Esophagus mucosa (tissue), 1 donor: ENCODE measurements at regions not wholly inside any gene's neighbourhood (a gene's known extent, or its start where the extent isn't known, plus 50 kb on each side); places are given as distances from the start of the nearest gene placed in this dataset.
"Not testable (repeated sequence)": the region's sequence is repeated elsewhere in the genome, so short reads cannot be mapped to it uniquely, and the experiment has no call there.

ENCODE experiments used
- ATAC-seq: fragments of 200-7000 bp; cut with Tn5 transposase; one replicate; pipeline ENCODE4 v1.9.1; 2020
- donor health status: DM: yes; HTN: yes; CAD: no.

- peak; percentile 47 for ATAC-seq
Measured at GRCh38 chr5:135112008-135112725, 78.1 kb upstream of the PITX1 start.

GRCh38 chr5:135110785-135111596, 77.0 kb upstream of the PITX1 start:
- peak; percentile 89 for ATAC-seq

- ATAC-seq = no peak
Measured at GRCh38 chr5:135108992-135109391, 75.0 kb upstream of the PITX1 start.

GRCh38 chr5:135108569-135108968, 74.5 kb upstream of the PITX1 start:
- no peak for ATAC-seq

- ATAC-seq = no peak
Measured at GRCh38 chr5:135107986-135108385, 74.0 kb upstream of the PITX1 start.

- ATAC-seq = peak; percentile 68
Measured at GRCh38 chr5:135106610-135107471, 72.8 kb upstream of the PITX1 start.

GRCh38 chr5:135106136-135106535, 72.1 kb upstream of the PITX1 start:
- no peak for ATAC-seq

GRCh38 chr5:135105105-135105484, 71.1 kb upstream of the PITX1 start:
- no peak for ATAC-seq

GRCh38 chr5:135103575-135103853, 69.5 kb upstream of the PITX1 start:
- no peak for ATAC-seq

- ATAC-seq = no peak
Measured at GRCh38 chr5:135102716-135103574, 68.9 kb upstream of the PITX1 start.

- ATAC-seq = no peak
Measured at GRCh38 chr5:135100431-135100830, 66.4 kb upstream of the PITX1 start.

- ATAC-seq = peak; percentile 75
Measured at GRCh38 chr5:135100011-135100410, 66.0 kb upstream of the PITX1 start.

- ATAC-seq = no peak
Measured at GRCh38 chr5:135097390-135097789, 63.4 kb upstream of the PITX1 start.

- no peak for ATAC-seq
Measured at GRCh38 chr5:135095871-135096270, 61.8 kb upstream of the PITX1 start.

- ATAC-seq = peak; percentile 43
Measured at GRCh38 chr5:135095052-135095715, 61.2 kb upstream of the PITX1 start.

GRCh38 chr5:135094339-135095051, 60.5 kb upstream of the PITX1 start:
- peak; percentile 69 for ATAC-seq

- not testable (repeated sequence) for ATAC-seq
Measured at GRCh38 chr5:135093483-135093882, 59.5 kb upstream of the PITX1 start.

GRCh38 chr5:135092476-135092875, 58.4 kb upstream of the PITX1 start:
- ATAC-seq = no peak

GRCh38 chr5:135091286-135091685, 57.3 kb upstream of the PITX1 start:
- ATAC-seq = no peak

- ATAC-seq = no peak
Measured at GRCh38 chr5:135089912-135090311, 55.9 kb upstream of the PITX1 start.

GRCh38 chr5:135088911-135089310, 54.9 kb upstream of the PITX1 start:
- no peak for ATAC-seq
